NT2/D1 (cell line): ENCODE measurements at regions not wholly inside any gene's neighbourhood (a gene's known extent, or its start where the extent isn't known, plus 50 kb on each side); places are given as distances from the start of the nearest gene placed in this dataset.

Experiments
- SUZ12 ChIP-seq: IDR thresholded peaks from 2 replicates; pipeline ENCODE4 v1.6.1; 2011; ENCODE audit not compliant: insufficient read length, insufficient read depth; ENCODE audit errors: extremely low read depth
- YY1 ChIP-seq: IDR thresholded peaks from 2 replicates; pipeline ENCODE4 v1.6.1; 2011; ENCODE audit not compliant: insufficient read length, insufficient read depth

- TF ChIP-seq SUZ12: no peak
- TF ChIP-seq YY1: no peak
Observed at GRCh38 chr16:77636615-77637014, 85.7 kb upstream of the NUDT7 start.
